Spleen (tissue), 7 donors: ENCODE measurements at regions not wholly inside any gene's neighbourhood (a gene's known extent, or its start where the extent isn't known, plus 50 kb on each side); places are given as distances from the start of the nearest gene placed in this dataset.

Experiments used
- CTCF ChIP-seq, 11 experiments: fragments of 200-600 bp in 7 of 11; fragments of 450-650 bp in 4 of 11; sonication (generic) in 4 of 11; IDR thresholded peaks in 8 of 11; conservative IDR thresholded peaks in 3 of 11; 1 replicate in 7 of 11; 2 replicates in 4 of 11; pipeline versions ENCODE4 v1.4.0 to v1.8.0; 2016 to 2021; ENCODE audit warnings: antibody characterized with exemption in 11 of 11, inconsistent platforms in 4 of 11, mild to moderate bottlenecking in 1 of 11
- POLR2A ChIP-seq, 3 donors: fragments of 450-650 bp; IDR thresholded peaks; one replicate each; pipeline ENCODE4 v1.5.1; 2017; ENCODE audit warnings: antibody characterized with exemption in 3 of 3, mild to moderate bottlenecking in 1 of 3
- POLR2AphosphoS5 ChIP-seq, 3 donors: sonication (generic); formaldehyde crosslinking; IDR thresholded peaks; one replicate each; pipeline ENCODE4 v1.5.1; 2017; ENCODE audit warnings: antibody characterized with exemption in 3 of 3
- donor health status: DM: no; HTN: no; CAD: no; lungs with moderate emphysema.
- donor health status: DM: no; HTN: no; CAD: no.
- donor health status: DM: no; HTN: no; CAD: no.

GRCh38 chr6:91293395-91293794 is 706.5 kb upstream of the MAP3K7 start:
- no peak for TF ChIP-seq POLR2A (IDR thresholded peaks at IDR 0.05)
- no peak for TF ChIP-seq CTCF (IDR thresholded peaks at IDR 0.05 in 8 of 11, conservative IDR thresholded peaks at IDR 0.05 in 3 of 11)
- TF ChIP-seq POLR2AphosphoS5 (IDR thresholded peaks at IDR 0.05), result no peak
